ENCODE measurements at regions not wholly inside any gene's neighbourhood (a gene's known extent, or its start where the extent isn't known, plus 50 kb on each side); places are given as distances from the start of the nearest gene placed in this dataset.

DNA sequence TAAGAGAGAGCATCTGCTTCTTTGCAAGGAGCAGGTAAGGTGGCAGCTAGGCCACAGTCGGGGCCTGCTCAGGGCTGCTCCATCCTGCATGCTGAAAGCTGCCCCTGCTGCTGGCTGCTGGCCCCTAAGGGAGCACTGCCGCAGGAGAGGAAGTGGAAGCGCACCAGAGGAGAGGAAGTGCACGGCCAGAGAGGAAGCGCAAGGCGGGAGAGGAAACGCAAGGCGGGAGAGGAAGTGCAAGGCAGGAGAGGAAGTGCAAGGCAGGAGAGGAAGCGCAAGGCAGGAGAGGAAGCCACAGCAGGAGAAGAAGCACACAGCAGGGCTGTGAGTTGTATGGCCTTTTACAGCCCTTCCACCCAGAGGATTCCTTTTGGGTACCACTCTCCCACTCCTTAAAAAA is 539.0 kb upstream of the TNP1 start (continued):
- TF ChIP-seq, protein P1, sequence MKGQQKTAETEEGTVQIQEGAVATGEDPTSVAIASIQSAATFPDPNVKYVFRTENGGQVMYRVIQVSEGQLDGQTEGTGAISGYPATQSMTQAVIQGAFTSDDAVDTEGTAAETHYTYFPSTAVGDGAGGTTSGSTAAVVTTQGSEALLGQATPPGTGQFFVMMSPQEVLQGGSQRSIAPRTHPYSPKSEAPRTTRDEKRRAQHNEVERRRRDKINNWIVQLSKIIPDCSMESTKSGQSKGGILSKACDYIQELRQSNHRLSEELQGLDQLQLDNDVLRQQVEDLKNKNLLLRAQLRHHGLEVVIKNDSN (IDR thresholded peaks at IDR 0.05; ENCODE audit: borderline replicate concordance, low read depth) = no peak

DNA sequence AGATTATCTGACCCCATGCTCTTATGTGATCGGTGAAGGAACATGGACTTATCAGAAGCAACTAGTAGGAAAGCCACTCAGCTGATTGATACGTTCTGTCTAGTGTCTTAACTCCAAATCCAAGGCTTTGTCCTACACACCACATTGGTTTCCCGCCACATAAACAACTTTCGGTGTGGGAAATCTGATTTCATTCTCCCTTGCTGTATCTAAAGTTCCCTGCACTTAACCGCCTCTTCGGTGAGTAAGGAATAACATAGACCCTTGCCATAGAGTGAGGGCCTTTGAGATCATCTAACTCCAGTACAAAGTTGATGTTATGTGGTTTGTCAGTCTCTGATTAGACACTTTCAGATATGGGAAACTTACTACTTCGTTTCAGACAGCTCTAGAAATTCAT is 538.2 kb upstream of the TNP1 start:
- Histone ChIP-seq H3K79me2 (ENCODE audit: insufficient read depth) (no peaks in the 10 kb centered on the region), H3K9me3 (no peaks in the 10 kb centered on the region), H3K4me1 (ENCODE audit: control insufficient read depth in 1 of 2, insufficient read depth in 2 of 2, low read depth in 1 of 2, low read length in 1 of 2) (peaks cover 0 to 5% of the 10 kb centered on the region in 2 experiments; a peak in 1 of 4 replicates), H3K4me3 (ENCODE audit: low read depth in 2 of 2, low read length in 1 of 2) (no peak overlapping the region), H3K9ac (no peak overlapping the region), H3K27me3 (ENCODE audit: insufficient read depth) (no peaks in the 10 kb centered on the region), H3K27ac (ENCODE audit: low read depth in 2 of 2, low read length in 1 of 2) (no peak overlapping the region), H4K20me1 (ENCODE audit: insufficient read depth) (no peaks in the 10 kb centered on the region), H2AFZ (ENCODE audit: low read depth) (no peak overlapping the region), H3F3A (replicated peaks; ENCODE audit: insufficient read depth) (no peaks in the 10 kb centered on the region), H3K9me2 (no peaks in the 10 kb centered on the region), H3K4me2 (no peak overlapping the region), H3K36me3 (replicated peaks in 1 of 2; ENCODE audit: control insufficient read depth in 1 of 2, insufficient read depth in 2 of 2, low read length in 1 of 2) (no peaks in the 10 kb centered on the region)
- 93% methylated on average over 7 of the region's 7 CpGs for WGBS (ENCODE audit: low lambda C conversion rate)
- no peak for DNase-seq
- POLR2A ChIA-PET = no interaction called here
- CTCF ChIA-PET = interaction anchor here (0.5 to 1.0 kb wide), 3 partner anchors 36 to 433 kb away, joined by 3 read pairs; no protein-coding TSS in a partner anchor
- TF ChIP-seq FOXM1 (IDR thresholded peaks at IDR 0.05; ENCODE audit: low read depth) = no peak
- no peak for TF ChIP-seq TAF1 (IDR thresholded peaks at IDR 0.05; ENCODE audit: borderline replicate concordance, low read depth, low read length)
- TF ChIP-seq CHD2 (IDR thresholded peaks at IDR 0.05; ENCODE audit: low read length, partially characterized antibody) = no peak
- TF ChIP-seq, protein P2, sequence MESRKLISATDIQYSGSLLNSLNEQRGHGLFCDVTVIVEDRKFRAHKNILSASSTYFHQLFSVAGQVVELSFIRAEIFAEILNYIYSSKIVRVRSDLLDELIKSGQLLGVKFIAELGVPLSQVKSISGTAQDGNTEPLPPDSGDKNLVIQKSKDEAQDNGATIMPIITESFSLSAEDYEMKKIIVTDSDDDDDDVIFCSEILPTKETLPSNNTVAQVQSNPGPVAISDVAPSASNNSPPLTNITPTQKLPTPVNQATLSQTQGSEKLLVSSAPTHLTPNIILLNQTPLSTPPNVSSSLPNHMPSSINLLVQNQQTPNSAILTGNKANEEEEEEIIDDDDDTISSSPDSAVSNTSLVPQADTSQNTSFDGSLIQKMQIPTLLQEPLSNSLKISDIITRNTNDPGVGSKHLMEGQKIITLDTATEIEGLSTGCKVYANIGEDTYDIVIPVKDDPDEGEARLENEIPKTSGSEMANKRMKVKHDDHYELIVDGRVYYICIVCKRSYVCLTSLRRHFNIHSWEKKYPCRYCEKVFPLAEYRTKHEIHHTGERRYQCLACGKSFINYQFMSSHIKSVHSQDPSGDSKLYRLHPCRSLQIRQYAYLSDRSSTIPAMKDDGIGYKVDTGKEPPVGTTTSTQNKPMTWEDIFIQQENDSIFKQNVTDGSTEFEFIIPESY (IDR thresholded peaks at IDR 0.05; ENCODE audit: borderline replicate concordance, low read depth) = no peak
- TF ChIP-seq NRF1 (IDR thresholded peaks at IDR 0.05; ENCODE audit: low read depth, low read length) = no peak
- TF ChIP-seq, protein P3, sequence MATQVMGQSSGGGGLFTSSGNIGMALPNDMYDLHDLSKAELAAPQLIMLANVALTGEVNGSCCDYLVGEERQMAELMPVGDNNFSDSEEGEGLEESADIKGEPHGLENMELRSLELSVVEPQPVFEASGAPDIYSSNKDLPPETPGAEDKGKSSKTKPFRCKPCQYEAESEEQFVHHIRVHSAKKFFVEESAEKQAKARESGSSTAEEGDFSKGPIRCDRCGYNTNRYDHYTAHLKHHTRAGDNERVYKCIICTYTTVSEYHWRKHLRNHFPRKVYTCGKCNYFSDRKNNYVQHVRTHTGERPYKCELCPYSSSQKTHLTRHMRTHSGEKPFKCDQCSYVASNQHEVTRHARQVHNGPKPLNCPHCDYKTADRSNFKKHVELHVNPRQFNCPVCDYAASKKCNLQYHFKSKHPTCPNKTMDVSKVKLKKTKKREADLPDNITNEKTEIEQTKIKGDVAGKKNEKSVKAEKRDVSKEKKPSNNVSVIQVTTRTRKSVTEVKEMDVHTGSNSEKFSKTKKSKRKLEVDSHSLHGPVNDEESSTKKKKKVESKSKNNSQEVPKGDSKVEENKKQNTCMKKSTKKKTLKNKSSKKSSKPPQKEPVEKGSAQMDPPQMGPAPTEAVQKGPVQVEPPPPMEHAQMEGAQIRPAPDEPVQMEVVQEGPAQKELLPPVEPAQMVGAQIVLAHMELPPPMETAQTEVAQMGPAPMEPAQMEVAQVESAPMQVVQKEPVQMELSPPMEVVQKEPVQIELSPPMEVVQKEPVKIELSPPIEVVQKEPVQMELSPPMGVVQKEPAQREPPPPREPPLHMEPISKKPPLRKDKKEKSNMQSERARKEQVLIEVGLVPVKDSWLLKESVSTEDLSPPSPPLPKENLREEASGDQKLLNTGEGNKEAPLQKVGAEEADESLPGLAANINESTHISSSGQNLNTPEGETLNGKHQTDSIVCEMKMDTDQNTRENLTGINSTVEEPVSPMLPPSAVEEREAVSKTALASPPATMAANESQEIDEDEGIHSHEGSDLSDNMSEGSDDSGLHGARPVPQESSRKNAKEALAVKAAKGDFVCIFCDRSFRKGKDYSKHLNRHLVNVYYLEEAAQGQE (IDR thresholded peaks at IDR 0.05; ENCODE audit: low read depth, low read length) = no peak
- TF ChIP-seq TCF12 (IDR thresholded peaks at IDR 0.05) = no peak
- no peak for TF ChIP-seq GATA2 (CRISPR knock-in tag; IDR thresholded peaks at IDR 0.05)
- TF ChIP-seq FOXJ3 (CRISPR knock-in tag; IDR thresholded peaks at IDR 0.05) = no peak
- TF ChIP-seq RAD21 (IDR thresholded peaks at IDR 0.05; ENCODE audit: low read length) = no peak
- TF ChIP-seq JUND (IDR thresholded peaks at IDR 0.05) = no peak
- TF ChIP-seq, protein P4, sequence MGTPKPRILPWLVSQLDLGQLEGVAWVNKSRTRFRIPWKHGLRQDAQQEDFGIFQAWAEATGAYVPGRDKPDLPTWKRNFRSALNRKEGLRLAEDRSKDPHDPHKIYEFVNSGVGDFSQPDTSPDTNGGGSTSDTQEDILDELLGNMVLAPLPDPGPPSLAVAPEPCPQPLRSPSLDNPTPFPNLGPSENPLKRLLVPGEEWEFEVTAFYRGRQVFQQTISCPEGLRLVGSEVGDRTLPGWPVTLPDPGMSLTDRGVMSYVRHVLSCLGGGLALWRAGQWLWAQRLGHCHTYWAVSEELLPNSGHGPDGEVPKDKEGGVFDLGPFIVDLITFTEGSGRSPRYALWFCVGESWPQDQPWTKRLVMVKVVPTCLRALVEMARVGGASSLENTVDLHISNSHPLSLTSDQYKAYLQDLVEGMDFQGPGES (IDR thresholded peaks at IDR 0.05; ENCODE audit: low read depth, low read length) = no peak
